ENCODE measurements at regions not wholly inside any gene's neighbourhood (a gene's known extent, or its start where the extent isn't known, plus 50 kb on each side); places are given as distances from the start of the nearest gene placed in this dataset.

GRCh38 chrX:57741107-57741506 is 61.0 kb upstream of the NLRP2B start:
- Histone ChIP-seq H3F3A (replicated peaks; ENCODE audit: insufficient read depth) (no peaks in the 10 kb centered on the region), H3K4me1 (ENCODE audit: control insufficient read depth in 1 of 2, insufficient read depth in 2 of 2, low read depth in 1 of 2, low read length in 1 of 2) (no peaks in the 10 kb centered on the region), H3K79me2 (ENCODE audit: insufficient read depth) (no peaks in the 10 kb centered on the region), H3K27ac (ENCODE audit: low read depth in 2 of 2, low read length in 1 of 2) (no peak overlapping the region), H3K9me2 (no peaks in the 10 kb centered on the region), H3K9ac (no peak overlapping the region), H3K4me2 (no peak overlapping the region), H3K27me3 (ENCODE audit: insufficient read depth) (no peaks in the 10 kb centered on the region), H3K4me3 (ENCODE audit: low read depth in 2 of 2, low read length in 1 of 2) (no peak overlapping the region), H2AFZ (ENCODE audit: low read depth) (no peak overlapping the region), H3K36me3 (replicated peaks in 1 of 2; ENCODE audit: control insufficient read depth in 1 of 2, insufficient read depth in 2 of 2, low read length in 1 of 2) (no peaks in the 10 kb centered on the region), H3K9me3 (no peaks in the 10 kb centered on the region), H4K20me1 (ENCODE audit: insufficient read depth) (no peaks in the 10 kb centered on the region)
- DNase-seq, result no peak
- POLR2A ChIA-PET, result no interaction called here
- TF ChIP-seq NFIC (IDR thresholded peaks at IDR 0.05; ENCODE audit: borderline replicate concordance) (no peak), MEF2A (IDR thresholded peaks at IDR 0.05; ENCODE audit: borderline replicate concordance, low read depth) (no peak), USF2 (IDR thresholded peaks at IDR 0.05; ENCODE audit: borderline replicate concordance, low read depth, low read length) (no peak), POLR2AphosphoS5 (IDR thresholded peaks at IDR 0.05; ENCODE audit: low read depth, low read length) (no peak), RFX5 (IDR thresholded peaks at IDR 0.05; ENCODE audit: low read length) (no peak), USF1 (IDR thresholded peaks at IDR 0.05; ENCODE audit: borderline replicate concordance, low read depth) (no peak), RAD21 (IDR thresholded peaks at IDR 0.05; ENCODE audit: low read length) (no peak), FOXJ3 (CRISPR knock-in tag; IDR thresholded peaks at IDR 0.05) (no peak), GABPA (IDR thresholded peaks at IDR 0.05; ENCODE audit: low read depth) (no peak), IRF3 (IDR thresholded peaks at IDR 0.05; ENCODE audit: low read depth, low read length) (no peak), EP300 (IDR thresholded peaks at IDR 0.05; ENCODE audit: borderline replicate concordance in 1 of 2, low read depth in 1 of 2, low read length in 1 of 2) (no peak), TCF12 (IDR thresholded peaks at IDR 0.05) (no peak), ZBTB33 (IDR thresholded peaks at IDR 0.05; ENCODE audit: borderline replicate concordance, low read depth) (no peak), SMC3 (IDR thresholded peaks at IDR 0.05; ENCODE audit: low read depth, low read length) (no peak), NRF1 (IDR thresholded peaks at IDR 0.05; ENCODE audit: low read depth, low read length) (no peak), TEAD4 (IDR thresholded peaks at IDR 0.05; ENCODE audit: borderline replicate concordance, insufficient read depth) (no peak), RXRA (IDR thresholded peaks at IDR 0.05; ENCODE audit: borderline replicate concordance, low read depth) (no peak), CTCF (IDR thresholded peaks at IDR 0.05) (no peak)
- WGBS (ENCODE audit: low lambda C conversion rate), result 0% methylated on average over 2 of the region's 2 CpGs
- CTCF ChIA-PET, result no interaction called here
